ENCODE measurements at regions not wholly inside any gene's neighbourhood (a gene's known extent, or its start where the extent isn't known, plus 50 kb on each side); places are given as distances from the start of the nearest gene placed in this dataset.

DNA sequence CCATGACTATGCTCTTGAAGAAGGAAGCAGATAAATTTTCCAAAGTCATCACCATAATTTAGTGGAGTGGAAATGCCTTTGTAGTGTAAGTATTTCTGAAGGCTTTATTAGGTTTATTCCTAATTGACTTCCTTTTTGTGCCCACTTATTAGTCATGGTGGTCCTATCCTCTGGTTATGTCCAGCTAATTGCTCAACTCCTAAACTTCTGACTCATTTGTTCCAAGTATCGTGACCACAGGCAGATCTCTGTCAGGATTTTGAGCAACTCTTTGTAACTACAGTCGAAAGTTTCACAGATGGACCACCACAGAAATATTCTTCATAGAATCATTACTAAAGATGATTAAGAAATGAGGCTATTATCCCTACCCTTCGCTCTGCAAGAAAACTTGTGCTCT is 315.6 kb upstream of the PTCHD4 start:
- H3K36me3 ChIP-seq, result no peaks in the 10 kb centered on the region
- TF ChIP-seq, protein P1, sequence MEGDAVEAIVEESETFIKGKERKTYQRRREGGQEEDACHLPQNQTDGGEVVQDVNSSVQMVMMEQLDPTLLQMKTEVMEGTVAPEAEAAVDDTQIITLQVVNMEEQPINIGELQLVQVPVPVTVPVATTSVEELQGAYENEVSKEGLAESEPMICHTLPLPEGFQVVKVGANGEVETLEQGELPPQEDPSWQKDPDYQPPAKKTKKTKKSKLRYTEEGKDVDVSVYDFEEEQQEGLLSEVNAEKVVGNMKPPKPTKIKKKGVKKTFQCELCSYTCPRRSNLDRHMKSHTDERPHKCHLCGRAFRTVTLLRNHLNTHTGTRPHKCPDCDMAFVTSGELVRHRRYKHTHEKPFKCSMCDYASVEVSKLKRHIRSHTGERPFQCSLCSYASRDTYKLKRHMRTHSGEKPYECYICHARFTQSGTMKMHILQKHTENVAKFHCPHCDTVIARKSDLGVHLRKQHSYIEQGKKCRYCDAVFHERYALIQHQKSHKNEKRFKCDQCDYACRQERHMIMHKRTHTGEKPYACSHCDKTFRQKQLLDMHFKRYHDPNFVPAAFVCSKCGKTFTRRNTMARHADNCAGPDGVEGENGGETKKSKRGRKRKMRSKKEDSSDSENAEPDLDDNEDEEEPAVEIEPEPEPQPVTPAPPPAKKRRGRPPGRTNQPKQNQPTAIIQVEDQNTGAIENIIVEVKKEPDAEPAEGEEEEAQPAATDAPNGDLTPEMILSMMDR (IDR thresholded peaks at IDR 0.05), result no peak
- no peak overlapping the region for H3K4me3 ChIP-seq
- intact Hi-C loops (cut with DNase I), result no loop called here
- no peak overlapping the region for H3K9ac ChIP-seq (ENCODE audit: low read depth in 2 of 2, low read length in 2 of 2)
- H3K27me3 ChIP-seq, result no peaks in the 10 kb centered on the region
- H3K27ac ChIP-seq, result no peak overlapping the region
- H3K4me1 ChIP-seq, result no peaks in the 10 kb centered on the region
- no peak for DNase-seq
- H3K9me3 ChIP-seq, result no peaks in the 10 kb centered on the region

DNA sequence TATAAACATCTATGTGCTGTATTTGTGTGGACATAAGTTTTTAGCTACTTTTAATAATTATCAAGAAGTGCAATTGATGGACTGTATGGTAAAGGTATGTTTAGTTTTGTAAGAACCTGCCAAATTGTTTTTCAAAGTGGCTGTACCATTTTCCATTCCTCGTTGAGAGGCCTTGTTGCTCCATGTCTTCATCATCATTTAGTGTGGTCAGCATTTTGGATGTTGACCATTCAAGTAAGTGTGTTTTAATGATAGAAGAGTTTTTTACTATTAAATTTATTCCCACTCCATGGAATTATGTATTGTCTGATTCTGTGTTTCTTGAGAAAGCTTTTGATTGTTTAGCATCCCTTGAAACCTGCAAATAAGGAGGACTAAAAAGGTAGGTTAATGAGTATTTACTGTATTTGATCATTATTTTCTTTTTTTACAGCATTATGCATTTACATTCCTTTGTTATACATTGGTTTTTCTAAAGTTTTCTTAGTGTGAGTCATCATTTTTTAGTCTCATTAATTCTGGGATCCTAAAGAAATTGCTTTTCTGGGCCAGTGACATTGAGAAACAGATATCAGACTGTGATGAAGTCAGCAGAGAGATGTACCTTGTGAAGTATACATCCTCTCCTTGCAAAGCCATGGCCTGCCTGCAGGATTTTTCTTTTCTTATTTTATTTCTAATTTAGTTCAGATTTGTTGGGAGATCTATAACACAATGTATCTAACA is 312.8 kb upstream of the PTCHD4 start:
- intact Hi-C loops (cut with DNase I), result no loop called here
- Histone ChIP-seq H3K36me3 (no peaks in the 10 kb centered on the region), H3K9me3 (no peaks in the 10 kb centered on the region), H3K27ac (no peak overlapping the region), H3K4me3 (no peak overlapping the region), H3K4me1 (no peaks in the 10 kb centered on the region), H3K9ac (ENCODE audit: low read depth in 2 of 2, low read length in 2 of 2) (no peak overlapping the region), H3K27me3 (no peaks in the 10 kb centered on the region)
- no peak for DNase-seq
- TF ChIP-seq, protein P1 (IDR thresholded peaks at IDR 0.05), result no peak

DNA sequence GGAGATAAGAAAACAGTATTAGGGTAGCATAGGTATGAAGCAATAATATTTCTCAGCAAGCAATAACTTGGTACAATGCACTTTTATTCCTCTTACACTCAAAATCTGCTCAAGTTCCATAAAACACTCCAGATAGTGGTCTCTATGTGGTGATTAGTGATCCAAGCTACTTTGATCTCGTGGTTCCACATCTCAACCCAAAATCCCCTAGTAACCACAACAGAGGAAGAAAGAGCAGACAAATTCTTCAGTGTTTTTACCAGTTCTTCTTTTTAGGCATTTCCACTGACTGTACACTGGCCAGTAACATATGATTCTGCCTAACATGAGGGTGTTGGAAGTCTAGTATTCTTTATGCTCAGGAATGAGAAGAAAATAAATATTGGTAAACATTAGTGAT is 309.0 kb upstream of the PTCHD4 start:
- H3K9ac ChIP-seq (ENCODE audit: low read depth in 2 of 2, low read length in 2 of 2), result no peak overlapping the region
- no peak overlapping the region for H3K27ac ChIP-seq
- no peak overlapping the region for H3K4me3 ChIP-seq
- intact Hi-C loops (cut with DNase I), result no loop called here
- no peaks in the 10 kb centered on the region for H3K9me3 ChIP-seq
- TF ChIP-seq, protein P1 (IDR thresholded peaks at IDR 0.05), result no peak
- no peaks in the 10 kb centered on the region for H3K27me3 ChIP-seq
- no peak for DNase-seq
- H3K4me1 ChIP-seq, result no peaks in the 10 kb centered on the region
- no peaks in the 10 kb centered on the region for H3K36me3 ChIP-seq

DNA sequence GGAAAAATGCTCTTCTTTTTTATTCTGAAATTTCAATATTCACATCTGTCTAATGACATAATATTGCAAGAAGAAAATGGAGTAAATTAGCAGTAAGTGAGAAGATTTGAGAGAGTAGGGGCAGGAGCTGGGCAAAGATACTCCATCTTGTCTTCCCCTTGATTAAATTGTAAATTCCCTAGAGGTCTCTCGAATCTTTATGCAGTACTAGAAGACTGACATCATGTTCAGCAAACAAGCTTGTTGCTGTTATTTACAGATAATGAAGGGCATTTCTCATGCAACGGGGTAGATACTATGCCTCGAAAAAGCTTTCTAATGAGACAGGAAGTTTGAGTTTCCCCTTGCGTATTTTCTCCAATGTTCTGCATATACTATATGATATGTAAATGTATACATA is 306.9 kb upstream of the PTCHD4 start:
- intact Hi-C loops (cut with DNase I), result no loop called here
- Histone ChIP-seq H3K4me3 (no peak overlapping the region), H3K9ac (ENCODE audit: low read depth in 2 of 2, low read length in 2 of 2) (no peak overlapping the region), H3K36me3 (no peaks in the 10 kb centered on the region), H3K27ac (no peak overlapping the region), H3K9me3 (no peaks in the 10 kb centered on the region), H3K27me3 (no peaks in the 10 kb centered on the region), H3K4me1 (no peaks in the 10 kb centered on the region)
- TF ChIP-seq, protein P1 (IDR thresholded peaks at IDR 0.05), result no peak
- DNase-seq, result no peak

DNA sequence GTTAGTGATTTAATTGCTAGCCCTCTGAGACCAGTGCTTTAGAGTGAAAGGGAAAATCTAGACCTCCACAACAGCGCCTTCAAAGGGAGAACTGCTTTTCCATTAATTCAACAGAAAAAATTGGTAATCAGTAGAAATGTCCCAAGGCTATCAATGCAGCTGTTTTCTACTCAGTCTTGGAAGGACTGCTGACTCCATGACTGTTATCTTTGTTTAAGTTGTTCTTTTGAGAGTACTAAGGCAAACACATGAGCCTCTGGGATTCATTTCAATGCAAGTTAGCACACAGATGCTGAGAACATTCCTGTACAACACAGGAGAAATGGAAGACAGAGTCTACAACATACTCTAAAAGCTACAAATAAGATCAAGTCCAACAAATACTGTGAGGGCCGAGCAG is 301.7 kb upstream of the PTCHD4 start:
- H3K4me1 ChIP-seq, result no peaks in the 10 kb centered on the region
- no peak overlapping the region for H3K4me3 ChIP-seq
- no peaks in the 10 kb centered on the region for H3K36me3 ChIP-seq
- no peak overlapping the region for H3K27ac ChIP-seq
- H3K9me3 ChIP-seq, result no peaks in the 10 kb centered on the region
- no peak overlapping the region for H3K9ac ChIP-seq (ENCODE audit: low read depth in 2 of 2, low read length in 2 of 2)
- intact Hi-C loops (cut with DNase I), result no loop called here
- H3K27me3 ChIP-seq, result no peaks in the 10 kb centered on the region
- TF ChIP-seq, protein P1 (IDR thresholded peaks at IDR 0.05), result no peak
- DNase-seq, result no peak

All from colonic mucosa (tissue), 4 donors.